AML-193 (cell line): ENCODE measurements at regions not wholly inside any gene's neighbourhood (a gene's known extent, or its start where the extent isn't known, plus 50 kb on each side); places are given as distances from the start of the nearest gene placed in this dataset.

ENCODE experiments used
- DNase-seq, 2 experiments: peaks; one replicate each; lab custom pipeline; 2025; lab: John Stamatoyannopoulos, UW

DNA sequence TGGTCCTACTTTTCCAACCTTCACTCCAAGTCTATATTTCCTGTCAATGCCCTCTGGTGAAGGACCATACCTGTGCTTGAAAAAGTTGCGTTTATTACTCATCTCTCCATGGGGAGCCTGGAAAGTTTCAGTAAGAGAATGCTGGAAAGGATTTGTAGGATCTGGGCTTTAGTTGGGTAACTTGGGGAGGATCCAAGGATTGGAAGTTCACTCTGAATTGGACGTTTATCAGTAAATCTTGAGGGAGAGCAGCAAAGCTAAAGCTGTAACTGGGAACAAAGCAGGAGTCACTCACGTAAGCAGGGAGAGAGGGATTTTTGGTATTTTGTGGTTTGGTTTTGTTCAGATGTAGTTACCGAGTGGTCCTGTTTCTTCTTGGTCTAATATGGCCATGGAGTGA lies 51.4 kb upstream of the NPVF start:
- no peak for DNase-seq

DNA sequence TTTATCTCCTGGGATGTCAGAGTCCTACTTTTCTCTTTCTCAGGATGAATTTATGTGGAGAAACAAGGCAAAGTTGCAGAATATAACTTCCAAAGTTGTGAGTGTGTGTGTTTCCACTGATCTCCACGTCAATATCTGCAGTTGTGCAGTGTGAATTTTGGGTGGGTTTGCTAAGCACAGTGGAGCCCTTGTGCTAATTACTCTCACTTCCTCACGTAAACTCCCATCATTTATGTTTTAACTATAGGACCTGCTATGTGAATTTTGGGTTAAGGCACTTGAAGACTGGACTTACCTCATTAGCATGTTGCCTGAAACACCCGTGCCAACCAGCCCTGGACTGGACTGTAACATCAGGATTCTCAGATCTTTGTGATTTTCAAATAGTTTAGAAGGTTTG lies 51.9 kb upstream of the NPVF start:
- DNase-seq: no peak

DNA sequence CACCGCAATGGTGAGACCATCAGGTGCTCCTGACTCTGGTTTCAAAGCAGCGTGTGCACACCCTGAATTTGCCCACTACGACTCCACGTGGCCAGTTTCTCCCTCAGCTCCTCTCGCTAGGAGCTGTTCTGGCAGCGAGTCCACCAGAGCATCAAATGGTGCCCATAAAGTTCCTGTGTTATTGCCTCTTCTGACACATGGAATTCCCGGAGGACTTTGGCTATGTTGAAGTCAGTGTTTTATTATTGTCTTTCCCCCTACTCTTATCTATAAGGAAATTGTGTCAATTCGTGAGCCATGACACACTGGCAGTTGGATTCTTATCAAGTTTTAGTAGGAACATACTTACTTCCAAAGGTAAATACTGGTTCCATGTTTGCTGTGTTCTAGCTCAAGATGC lies 53.9 kb upstream of the NPVF start:
- DNase-seq: no peak

DNA sequence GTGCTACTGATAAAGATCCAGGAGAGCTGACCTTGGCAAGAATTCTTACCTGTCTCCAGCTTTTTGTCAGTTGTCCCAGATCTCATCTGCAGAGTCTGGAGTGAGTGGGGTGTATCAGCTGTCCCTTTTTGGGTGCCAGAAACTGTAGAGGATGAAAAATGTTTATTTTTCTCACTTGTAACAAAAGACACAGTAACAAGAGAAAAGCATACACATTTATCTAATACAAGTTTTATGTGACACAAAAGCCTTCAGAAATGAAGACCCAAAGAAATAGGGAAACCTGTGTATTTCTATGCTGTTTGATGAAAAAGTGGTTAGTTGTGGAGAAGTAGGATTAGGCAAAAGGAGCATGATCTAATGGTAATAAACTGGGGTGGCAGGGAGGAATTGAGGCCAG lies 58.5 kb upstream of the NPVF start:
- DNase-seq: no peak

DNA sequence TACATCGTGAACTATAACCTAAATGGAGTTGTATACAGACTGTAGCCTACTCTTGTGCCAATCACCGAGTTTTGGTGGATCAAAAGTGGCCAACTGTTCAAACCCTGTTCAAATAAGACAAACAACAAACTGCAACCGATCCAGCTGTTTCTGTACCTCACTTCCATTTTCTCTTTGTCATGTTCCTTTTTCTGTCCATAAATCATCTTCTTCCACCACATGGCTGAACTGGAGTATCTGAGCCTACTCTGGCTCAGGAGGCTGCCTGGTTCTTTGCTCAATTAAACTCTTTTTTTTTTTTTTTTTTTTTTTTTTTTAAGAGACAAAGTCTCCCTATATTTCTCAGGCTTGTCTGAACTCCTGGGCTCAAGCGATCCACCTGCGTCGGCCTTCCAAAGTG lies 59.0 kb upstream of the NPVF start:
- DNase-seq: no peak

DNA sequence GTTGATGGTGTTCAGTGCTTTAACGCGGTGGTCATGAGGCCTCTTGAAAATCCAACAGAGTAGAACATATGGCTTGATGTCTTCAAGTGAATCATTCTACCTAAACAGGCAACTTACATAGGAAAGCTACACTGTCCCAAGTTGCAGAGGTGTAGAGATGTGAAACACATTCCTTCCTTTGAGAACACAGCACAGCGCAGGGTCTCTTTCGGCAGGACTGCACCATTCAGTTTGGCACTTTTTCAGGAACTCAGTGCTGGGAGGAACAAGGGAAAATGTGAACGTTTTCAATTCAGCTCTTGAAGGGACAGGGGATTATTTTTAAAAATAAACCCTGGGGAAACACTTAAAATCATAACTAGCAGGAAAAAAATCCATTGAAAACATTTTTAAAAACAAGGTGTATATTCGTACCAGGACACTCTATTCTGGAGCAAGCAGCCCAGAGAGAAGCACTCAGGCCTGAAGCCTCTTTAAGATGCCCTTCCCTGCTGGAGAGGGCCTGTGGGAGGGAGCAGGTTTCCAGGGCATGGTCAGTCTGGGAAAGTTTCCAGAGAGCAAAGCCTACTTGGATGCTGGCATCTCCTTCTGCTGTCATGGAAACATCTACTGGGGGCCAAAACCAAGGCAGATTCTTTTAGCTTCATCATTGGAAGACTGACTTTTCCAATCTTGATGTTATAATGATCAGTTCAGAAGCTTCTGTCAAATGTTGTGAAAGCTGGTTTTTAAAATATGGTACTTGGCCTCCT lies 60.4 kb upstream of the NPVF start:
- no peak for DNase-seq

DNA sequence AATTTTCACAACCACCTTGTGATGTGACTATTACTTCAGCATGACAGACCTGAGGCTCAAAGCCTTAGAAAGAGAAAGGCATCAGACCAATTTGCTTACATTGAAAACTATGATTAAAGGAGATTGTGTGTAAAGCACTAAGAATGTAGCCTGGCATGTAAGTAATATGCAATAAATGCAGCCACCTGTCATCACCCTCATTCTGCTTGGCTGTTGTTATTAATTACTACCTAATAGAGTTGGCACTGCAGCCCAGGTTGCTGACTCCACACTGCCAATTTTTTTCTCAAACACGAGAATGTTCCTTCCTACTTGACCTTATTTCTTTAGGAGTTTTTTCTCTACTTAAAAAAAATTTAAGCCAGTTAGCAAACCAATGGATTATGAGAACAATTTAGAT lies 61.2 kb upstream of the NPVF start:
- DNase-seq: no peak

DNA sequence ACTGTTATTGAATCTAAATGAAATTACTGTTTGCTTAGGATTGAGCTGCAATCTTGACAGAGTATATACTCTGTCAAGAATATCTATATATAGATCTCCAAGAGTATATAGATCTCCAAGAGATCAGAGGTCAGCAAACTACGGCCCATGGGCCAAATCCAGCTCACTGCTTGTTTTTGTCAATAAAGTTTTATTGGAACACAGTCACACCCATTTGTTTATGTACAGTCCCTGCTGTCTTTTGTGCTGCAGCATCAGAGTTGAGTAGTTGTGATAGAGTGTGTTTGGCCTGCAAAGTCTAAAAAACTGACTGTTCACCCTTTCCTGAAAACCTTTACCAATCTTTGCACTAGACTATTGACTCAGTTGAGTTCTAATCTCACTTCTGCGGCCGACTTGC lies 66.3 kb upstream of the NPVF start:
- no peak for DNase-seq

DNA sequence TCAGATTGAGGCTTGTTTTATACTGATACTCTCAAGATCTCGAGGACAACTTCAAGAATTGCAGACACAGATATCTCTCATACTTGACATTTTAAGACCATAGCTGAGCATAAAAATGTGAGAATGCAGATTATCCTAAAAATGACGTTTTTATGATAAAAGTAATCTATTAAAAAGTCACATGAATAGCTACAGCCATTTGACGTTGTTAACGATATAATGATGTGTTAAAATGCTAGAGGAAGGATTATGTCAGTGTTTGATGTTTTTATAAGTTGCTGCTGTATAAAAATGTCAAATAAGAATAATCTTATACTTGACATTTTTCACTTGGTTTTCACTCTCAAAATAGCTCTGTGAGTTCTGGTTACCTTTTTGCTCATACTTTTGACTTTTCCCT lies 67.1 kb upstream of the NPVF start:
- no peak for DNase-seq

DNA sequence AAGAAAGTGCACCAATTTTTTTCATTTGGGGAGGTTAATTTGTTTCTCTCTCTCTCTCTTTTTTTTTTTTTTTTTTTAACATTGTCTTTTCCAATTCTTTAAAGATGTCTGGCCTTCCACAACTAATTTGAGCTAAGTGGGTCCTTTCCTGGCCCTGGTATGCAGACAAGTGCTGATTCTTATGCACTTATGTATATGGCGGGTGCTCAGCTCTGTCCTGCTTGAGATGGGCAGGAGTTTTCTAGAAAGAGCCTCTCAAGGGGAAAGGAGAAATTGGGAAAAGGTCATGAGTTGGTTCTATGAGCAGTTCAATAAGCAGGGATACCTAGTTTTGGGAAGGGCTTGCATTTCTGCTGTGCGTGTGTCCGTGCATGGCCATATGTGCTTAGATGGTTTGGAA lies 67.8 kb upstream of the NPVF start:
- no peak for DNase-seq

DNA sequence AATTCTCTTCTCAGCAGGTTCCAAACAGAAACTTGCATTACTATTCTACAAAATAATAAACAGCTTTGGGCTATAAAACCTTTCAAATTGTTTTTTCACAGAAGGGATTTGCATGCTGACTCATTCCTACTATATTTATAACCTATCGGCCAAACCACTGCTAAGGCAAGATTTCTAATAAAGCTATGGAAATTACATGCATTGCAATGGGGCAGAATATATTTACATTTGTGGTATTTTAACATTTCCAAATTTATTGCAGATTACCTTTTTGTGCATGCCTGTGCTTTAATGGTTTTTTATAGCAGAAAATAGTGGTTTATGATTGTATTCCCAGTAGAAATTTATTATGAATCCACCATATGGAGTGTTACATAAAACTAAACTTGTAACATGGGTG lies 69.0 kb upstream of the NPVF start:
- DNase-seq: no peak

DNA sequence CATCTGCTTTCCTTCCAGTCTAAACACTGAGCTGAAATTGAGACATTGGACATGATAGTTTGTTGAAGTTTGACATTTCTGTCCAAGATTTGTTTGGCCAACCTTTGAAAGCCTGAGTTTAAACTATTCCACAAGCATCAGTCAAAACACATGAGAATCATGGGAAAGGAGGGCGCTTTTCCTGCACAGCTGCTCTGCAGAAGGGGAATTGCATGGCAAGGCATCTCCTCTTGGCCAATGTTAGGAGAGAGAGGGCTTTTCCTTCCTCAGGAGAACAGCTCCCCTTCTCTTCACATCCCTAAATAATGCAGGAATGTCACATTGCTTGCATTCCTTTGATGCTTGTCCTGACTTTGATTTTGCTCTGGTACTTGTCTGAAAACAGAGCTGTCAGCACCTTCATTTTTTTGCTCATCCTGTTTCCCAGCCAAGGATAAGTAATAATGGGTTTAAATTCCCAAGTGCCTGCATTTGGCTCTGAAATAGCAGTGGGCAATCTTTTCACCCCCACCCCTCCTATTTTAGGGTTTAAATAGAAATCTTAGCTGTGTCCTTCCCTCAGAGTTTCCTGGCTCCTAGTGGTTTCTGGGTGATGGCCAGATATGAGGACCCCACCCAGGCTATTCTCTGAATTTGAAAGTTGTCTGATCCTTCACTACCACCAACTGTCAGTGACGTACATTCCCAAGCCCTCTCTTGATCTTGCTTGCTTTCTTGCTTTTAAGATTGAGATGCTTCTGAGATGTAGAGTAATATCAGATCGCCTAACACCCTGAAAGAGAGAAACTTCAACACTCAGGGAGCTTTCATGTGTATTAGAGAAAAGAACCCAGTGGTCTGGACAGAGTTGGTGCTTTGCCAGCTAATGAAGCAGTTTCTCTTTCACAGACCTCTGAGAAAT lies 75.2 kb upstream of the NPVF start:
- DNase-seq: no peak

DNA sequence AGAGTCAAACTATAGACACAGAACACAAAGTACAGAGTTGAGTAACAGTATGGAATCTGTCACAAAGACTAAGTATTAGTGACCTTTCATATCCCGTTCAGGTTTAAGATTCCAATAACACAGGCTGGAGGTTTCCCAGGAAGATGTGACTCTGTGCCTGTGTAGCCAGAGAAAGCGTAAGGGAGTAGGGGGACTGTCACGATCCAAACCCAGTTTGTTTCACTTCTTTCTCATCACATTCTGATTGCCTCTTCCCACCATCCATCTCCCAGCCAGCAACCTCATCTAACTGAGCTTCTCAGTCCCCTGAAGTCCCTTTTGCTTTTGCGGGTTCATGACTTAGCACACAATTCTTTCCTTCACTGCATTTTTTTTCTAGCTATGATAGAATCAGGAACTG lies 76.4 kb upstream of the NPVF start:
- DNase-seq: no peak

DNA sequence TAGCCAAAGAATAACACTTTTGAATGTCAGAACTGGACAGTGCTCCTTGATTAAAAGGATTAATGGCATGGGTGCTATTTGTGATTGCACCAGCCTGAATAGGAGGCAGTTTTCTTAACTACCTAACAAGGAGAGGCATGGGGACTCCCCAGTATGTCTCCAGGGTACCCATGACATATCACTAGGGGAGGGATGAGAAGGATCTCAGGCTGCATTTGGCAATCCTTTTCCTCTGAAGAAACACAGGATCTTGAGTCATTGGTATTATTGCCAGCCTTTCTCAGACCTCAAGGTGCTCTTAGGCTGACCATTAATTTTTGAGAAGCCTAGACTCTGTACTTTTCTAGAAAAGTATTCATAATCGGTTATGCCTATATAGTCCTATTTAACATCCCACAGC lies 77.5 kb upstream of the NPVF start:
- DNase-seq: no peak

DNA sequence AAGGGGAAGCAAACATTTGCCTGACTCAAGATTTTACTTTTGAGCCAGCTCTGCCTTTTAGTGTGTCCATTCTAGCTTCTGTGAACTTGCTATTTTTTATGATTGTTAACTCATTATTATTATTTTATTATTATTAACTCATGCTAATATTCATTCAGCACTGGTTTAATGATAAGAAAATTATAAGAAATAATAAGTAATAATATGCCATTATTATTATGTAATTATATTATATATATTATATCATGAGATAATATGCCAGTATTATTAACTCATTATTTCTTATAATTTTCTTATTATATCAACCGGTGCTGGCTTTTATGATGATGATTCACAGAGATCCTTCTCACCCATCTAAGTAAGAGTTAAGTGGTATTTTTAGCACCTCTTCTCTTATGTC lies 79.3 kb upstream of the NPVF start:
- no peak for DNase-seq

DNA sequence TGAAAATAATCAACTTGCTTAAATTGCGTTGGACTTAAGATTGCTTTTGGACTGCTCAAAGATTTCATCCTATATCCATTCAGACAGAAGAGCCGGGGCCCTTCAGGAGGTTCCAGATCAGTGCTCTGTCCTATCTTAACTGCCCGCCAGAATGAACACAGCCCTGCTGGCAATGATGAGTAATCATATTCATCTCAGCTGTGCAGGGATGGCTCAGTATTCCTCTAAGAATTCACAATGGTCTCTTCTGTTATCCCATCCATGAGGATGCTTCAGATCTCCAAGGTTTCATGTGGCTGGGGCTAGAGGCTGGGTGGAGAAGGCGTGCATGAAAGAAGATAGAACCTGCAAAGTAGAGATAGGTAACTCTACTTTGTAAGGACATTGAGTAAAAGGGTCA lies 80.0 kb upstream of the NPVF start:
- DNase-seq: no peak

DNA sequence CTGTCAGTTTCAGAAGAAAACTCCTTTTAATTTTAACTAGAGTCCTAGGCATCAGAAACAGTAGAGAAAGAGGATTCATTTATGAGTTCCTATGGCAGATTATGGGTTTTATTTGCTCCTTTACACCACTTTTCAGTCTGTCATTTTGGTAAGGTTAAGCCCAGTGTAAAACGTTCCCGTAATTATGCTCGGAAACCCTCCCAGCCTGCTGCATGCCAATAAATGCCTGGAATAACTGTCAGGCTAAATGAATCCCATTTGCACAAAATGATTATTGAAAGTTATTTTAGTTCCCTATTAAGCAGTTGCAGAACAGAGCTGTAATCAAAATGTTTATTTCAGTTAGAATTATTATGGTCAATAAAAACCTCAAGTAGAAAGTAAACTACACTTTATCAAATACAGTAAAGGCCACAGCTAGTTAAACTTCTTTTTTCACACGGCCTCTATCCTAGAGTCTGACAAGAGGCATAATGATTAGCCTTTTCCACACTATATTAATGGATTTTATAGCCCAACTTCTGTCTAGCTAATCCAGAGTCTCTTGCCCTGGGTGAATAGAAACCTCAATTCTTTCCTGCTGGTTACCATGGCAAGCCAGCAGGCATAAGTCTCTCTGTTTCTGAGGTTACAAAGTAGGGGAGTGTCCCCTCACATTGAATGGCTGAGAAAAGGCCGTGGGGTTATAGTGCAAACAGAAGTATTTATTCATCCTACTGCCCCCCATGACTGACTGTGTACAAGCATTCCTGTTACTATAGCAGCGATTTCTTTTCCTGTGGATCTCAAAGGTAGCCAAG lies 80.8 kb upstream of the NPVF start:
- no peak for DNase-seq

DNA sequence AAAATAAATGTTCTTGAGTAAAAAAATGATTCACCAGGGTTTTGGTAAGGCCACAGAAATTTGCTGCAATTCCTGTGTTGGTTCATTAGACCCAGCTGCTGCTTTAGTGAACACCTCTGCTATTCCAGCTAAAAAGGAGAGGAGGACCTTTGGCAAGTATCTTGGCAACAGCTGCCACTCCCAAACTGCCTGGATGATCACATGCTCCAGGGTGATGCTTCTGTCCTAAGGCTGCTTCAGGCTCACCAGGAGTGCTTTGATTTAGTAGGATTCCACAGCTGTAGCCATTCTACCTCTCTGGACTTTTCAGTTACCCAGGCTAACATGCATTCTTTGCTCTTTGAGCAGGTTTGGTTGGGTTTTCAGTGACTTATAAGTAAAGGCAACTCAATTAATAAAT lies 82.6 kb upstream of the NPVF start:
- DNase-seq: no peak

DNA sequence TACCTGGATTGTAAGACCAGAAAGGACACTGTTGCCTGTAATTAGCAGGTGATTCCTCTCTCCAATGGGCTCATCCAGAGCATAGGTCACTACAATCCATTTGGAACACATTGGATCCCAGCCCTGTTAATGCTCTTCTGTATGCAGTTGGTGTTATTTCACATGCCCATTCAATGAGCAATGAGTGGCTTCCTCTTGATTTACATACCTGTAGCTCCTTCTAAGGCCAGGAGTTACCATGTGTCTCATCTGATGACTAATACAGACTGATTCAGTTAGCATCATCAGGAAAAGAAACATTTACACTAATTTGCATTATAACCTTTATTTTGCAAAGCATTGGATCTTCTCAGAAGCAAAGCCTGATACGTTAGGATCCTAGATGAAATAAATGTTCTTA lies 83.1 kb upstream of the NPVF start:
- DNase-seq: no peak

DNA sequence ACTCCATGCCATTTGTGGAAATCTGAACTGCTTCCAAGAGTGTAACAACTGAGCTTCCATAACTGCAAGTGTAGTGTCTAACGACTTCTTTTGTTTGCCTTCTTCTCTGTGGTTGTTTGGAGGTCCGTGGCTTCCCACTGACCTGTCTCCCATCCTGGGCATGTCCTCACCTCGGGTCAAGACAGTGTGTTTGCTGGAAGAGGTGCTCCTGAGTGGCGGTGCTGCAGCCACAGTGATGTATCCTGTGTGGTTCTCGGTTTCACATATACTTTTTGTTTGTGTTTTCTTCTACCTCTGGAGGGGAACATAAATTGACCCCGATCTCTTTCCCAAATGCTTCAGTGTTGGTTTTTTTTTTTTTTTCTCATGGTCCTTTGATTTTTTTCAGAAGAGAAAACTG lies 84.7 kb upstream of the NPVF start:
- DNase-seq: no peak

DNA sequence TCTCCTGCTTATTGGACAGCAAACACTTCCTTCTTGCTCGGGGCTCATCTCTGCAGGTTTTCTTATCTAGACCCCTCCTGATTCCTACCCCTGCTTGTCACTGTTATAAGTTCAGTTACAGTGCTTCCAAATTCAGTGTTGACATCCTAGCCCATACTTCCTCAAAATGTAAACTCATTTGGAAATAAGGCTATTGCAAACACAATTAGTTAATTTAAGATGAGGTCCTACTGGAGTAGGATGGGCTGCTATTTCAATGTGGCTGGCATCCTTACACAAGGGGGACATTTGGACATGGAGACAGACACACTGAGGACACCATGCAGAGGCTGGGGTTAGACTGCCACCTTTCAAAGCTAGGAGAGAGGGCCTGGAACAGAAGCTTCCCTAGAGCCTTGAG lies 85.2 kb upstream of the NPVF start:
- no peak for DNase-seq

DNA sequence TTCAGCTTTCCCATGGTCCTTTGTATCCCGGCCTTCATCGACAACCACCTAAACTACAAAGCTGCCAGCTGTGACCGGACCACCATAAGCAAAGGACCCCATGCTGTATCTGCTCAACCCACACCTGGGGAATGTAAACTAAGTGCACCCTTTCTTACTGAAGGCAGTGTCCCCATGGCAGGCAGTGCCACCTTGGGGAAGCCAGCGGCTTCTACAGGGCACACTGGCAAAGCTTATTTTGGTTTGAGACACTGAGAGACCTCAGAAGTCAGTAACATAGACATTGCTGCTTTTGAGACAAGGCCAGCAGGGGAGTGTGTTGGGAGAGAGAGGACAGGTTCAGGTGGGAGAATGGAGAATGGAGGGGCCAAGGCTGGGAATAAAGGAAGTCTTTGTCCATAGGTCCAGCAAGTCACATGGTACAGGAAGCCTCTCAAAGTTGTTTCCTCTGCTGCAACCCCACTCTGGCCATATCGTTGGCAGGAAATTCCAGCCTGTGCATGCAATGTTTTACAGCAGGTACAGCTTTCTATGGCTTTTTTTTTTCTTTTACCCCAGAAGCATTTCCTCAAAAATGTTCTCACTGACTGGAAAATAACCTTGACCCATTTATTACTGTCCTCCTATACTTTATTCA lies 85.9 kb upstream of the NPVF start:
- DNase-seq: no peak
